Middle frontal gyrus (tissue), 1 donor: ENCODE measurements at regions not wholly inside any gene's neighbourhood (a gene's known extent, or its start where the extent isn't known, plus 50 kb on each side); places are given as distances from the start of the nearest gene placed in this dataset.
"Not testable (repeated sequence)": the region's sequence is repeated elsewhere in the genome, so short reads cannot be mapped to it uniquely, and the experiment has no call there.

Experiments used
- DNase-seq: peaks from one replicate; pipeline ENCODE4 v3.0.0-alpha.2; 2015; ENCODE audit warnings: low spot score; ENCODE audit errors: extremely low spot score

- DNase-seq: not testable (repeated sequence)
Measured at GRCh38 chr7:49665963-49666362, 107.5 kb upstream of the VWC2 start.

GRCh38 chr7:49666764-49667163 is 106.7 kb upstream of the VWC2 start:
- DNase-seq: no peak

GRCh38 chr7:49669285-49669684 is 104.2 kb upstream of the VWC2 start:
- DNase-seq: no peak

GRCh38 chr7:49669692-49670260 is 103.7 kb upstream of the VWC2 start:
- DNase-seq: no peak

GRCh38 chr7:49670991-49671390 is 102.4 kb upstream of the VWC2 start:
- DNase-seq: no peak

- DNase-seq: no peak
Measured at GRCh38 chr7:49692516-49692915, 80.9 kb upstream of the VWC2 start.

- DNase-seq: no peak
Measured at GRCh38 chr7:49695971-49696370, 77.5 kb upstream of the VWC2 start.

- no peak for DNase-seq
Measured at GRCh38 chr7:49700841-49701240, 72.6 kb upstream of the VWC2 start.

- no peak for DNase-seq
Measured at GRCh38 chr7:49702099-49702498, 71.3 kb upstream of the VWC2 start.

GRCh38 chr7:49703337-49703736 is 70.1 kb upstream of the VWC2 start:
- no peak for DNase-seq

- DNase-seq: no peak
Measured at GRCh38 chr7:49703881-49704280, 69.6 kb upstream of the VWC2 start.

GRCh38 chr7:49706106-49706505 is 67.3 kb upstream of the VWC2 start:
- DNase-seq: no peak

GRCh38 chr7:49707891-49708290 is 65.5 kb upstream of the VWC2 start:
- no peak for DNase-seq

GRCh38 chr7:49708590-49708989 is 64.8 kb upstream of the VWC2 start:
- DNase-seq: no peak

- DNase-seq: not testable (repeated sequence)
Measured at GRCh38 chr7:49711072-49711723, 62.2 kb upstream of the VWC2 start.

GRCh38 chr7:49714182-49714581 is 59.3 kb upstream of the VWC2 start:
- DNase-seq: no peak

GRCh38 chr7:49715486-49715885 is 58.0 kb upstream of the VWC2 start:
- no peak for DNase-seq

GRCh38 chr7:49717547-49717946 is 55.9 kb upstream of the VWC2 start:
- DNase-seq: no peak

- no peak for DNase-seq
Measured at GRCh38 chr7:49718760-49719159, 54.7 kb upstream of the VWC2 start.

- DNase-seq: no peak
Measured at GRCh38 chr7:49721441-49721840, 52.0 kb upstream of the VWC2 start.
